B cell (primary cell): ENCODE measurements at regions not wholly inside any gene's neighbourhood (a gene's known extent, or its start where the extent isn't known, plus 50 kb on each side); places are given as distances from the start of the nearest gene placed in this dataset.

Experiments
- ATAC-seq: fragments of 200-7000 bp; cut with Tn5 transposase; one replicate; pipeline ENCODE4 v1.10.0; 2021; ENCODE audit warnings: low read depth, mild to moderate bottlenecking, moderate number of reproducible peaks, moderate library complexity
- CTCF ChIA-PET: fragments of 350-600 bp; sonication (Branson Sonifier 250); formaldehyde crosslinking; loops from one replicate; lab custom pipeline; 2021; ENCODE audit warnings: antibody characterized with exemption, inconsistent platforms; lab: Charles Lee
- POLR2A ChIA-PET: fragments of 350-600 bp; sonication (Branson Sonifier 250); formaldehyde crosslinking; loops from one replicate; lab custom pipeline; 2021; ENCODE audit warnings: antibody characterized with exemption; lab: Charles Lee
- DNase-seq: peaks from one replicate; pipeline ENCODE4 v3.0.0; 2013
- H2AFZ ChIP-seq: 2 replicates; pipeline ENCODE4 v1.6.1; 2012; ENCODE audit warnings: mild to moderate bottlenecking, low read depth, low read length; ENCODE audit not compliant: insufficient read depth, poor library complexity, severe bottlenecking
- H3K27ac ChIP-seq, 2 donors: 1 replicate in 1 of 2; 2 replicates in 1 of 2; pipeline ENCODE4 v1.5.1; 2012 to 2013; ENCODE audit warnings: low read length in 2 of 2, mild to moderate bottlenecking in 2 of 2, moderate library complexity in 1 of 2
- H3K27me3 ChIP-seq, 4 experiments: fragments of 200-600 bp in 1 of 4; sonication (generic) in 1 of 4; replicated peaks in 1 of 4; 1 replicate in 2 of 4; 2 replicates in 2 of 4; pipeline versions ENCODE4 v1.6.1 to v1.7.0; 2013 to 2016; ENCODE audit warnings: low read length in 3 of 4, mild to moderate bottlenecking in 2 of 4, mixed read lengths in 1 of 4, moderate library complexity in 1 of 4; ENCODE audit not compliant: insufficient read depth in 4 of 4, control insufficient read depth in 3 of 4; ENCODE audit errors: control extremely low read depth in 1 of 4
- H3K36me3 ChIP-seq, 2 experiments: replicated peaks in 1 of 2; 1 replicate in 1 of 2; 2 replicates in 1 of 2; pipeline versions ENCODE4 v1.6.1 to v1.7.1; 2013; ENCODE audit warnings: low read length in 1 of 2; ENCODE audit not compliant: insufficient read depth in 2 of 2, control insufficient read depth in 1 of 2; ENCODE audit errors: control extremely low read depth in 1 of 2, extremely low read depth in 1 of 2
- H3K4me1 ChIP-seq, 2 donors: fragments of 200-600 bp in 1 of 2; sonication (generic) in 1 of 2; 1 replicate in 1 of 2; 2 replicates in 1 of 2; pipeline versions ENCODE4 v1.5.1 to v1.6.1; 2013 to 2017; ENCODE audit warnings: low read length in 2 of 2; ENCODE audit not compliant: control insufficient read depth in 2 of 2, insufficient read depth in 2 of 2
- H3K4me2 ChIP-seq: replicated peaks from 2 replicates; pipeline ENCODE3; 2012; ENCODE audit warnings: mild to moderate bottlenecking, low read depth, low read length; ENCODE audit not compliant: poor library complexity, severe bottlenecking
- H3K4me3 ChIP-seq, 5 experiments: fragments of 200-600 bp in 1 of 5; sonication (generic) in 1 of 5; 1 replicate in 3 of 5; 2 replicates in 2 of 5; pipeline versions ENCODE4 v1.5.1 to v1.7.0; 2011 to 2016; ENCODE audit warnings: low read length in 4 of 5, mild to moderate bottlenecking in 4 of 5, low read depth in 2 of 5, control low read depth in 1 of 5, moderate library complexity in 1 of 5; ENCODE audit not compliant: insufficient read depth in 1 of 5; ENCODE audit errors: control extremely low read depth in 1 of 5, extremely low read depth in 1 of 5
- H3K79me2 ChIP-seq: fragments of 200-600 bp; sonication (generic); one replicate; pipeline ENCODE4 v1.6.0; 2016; ENCODE audit warnings: low read length; ENCODE audit not compliant: control insufficient read depth, insufficient read depth
- H3K9ac ChIP-seq: fragments of 200-600 bp; sonication (generic); 2 replicates; pipeline ENCODE4 v1.6.1; 2017; ENCODE audit warnings: mild to moderate bottlenecking, low read length, moderate library complexity
- H3K9me3 ChIP-seq, 3 donors: one replicate each; pipeline versions ENCODE4 v1.6.1 to v1.7.1; 2013; ENCODE audit warnings: low read length in 2 of 3; ENCODE audit not compliant: control insufficient read depth in 2 of 3, insufficient read depth in 1 of 3; ENCODE audit errors: control extremely low read depth in 1 of 3
- H4K20me1 ChIP-seq: 2 replicates; pipeline ENCODE4 v1.6.0; 2012; ENCODE audit warnings: mild to moderate bottlenecking, low read length; ENCODE audit not compliant: insufficient read depth, control insufficient read depth, poor library complexity, severe bottlenecking
- H3K27ac Mint-ChIP-seq: one replicate; pipeline ENCODE4 v1.8.0; 2021; ENCODE audit warnings: mixed read lengths
- H3K27me3 Mint-ChIP-seq: one replicate; pipeline ENCODE4 v1.8.0; 2021; ENCODE audit warnings: mixed read lengths
- H3K4me1 Mint-ChIP-seq: one replicate; pipeline ENCODE4 v1.8.0; 2021; ENCODE audit warnings: mixed read lengths
- H3K4me3 Mint-ChIP-seq: one replicate; pipeline ENCODE4 v1.8.0; 2021; ENCODE audit warnings: mixed read lengths
- H3K9me3 Mint-ChIP-seq: one replicate; pipeline ENCODE4 v1.8.0; 2022; ENCODE audit warnings: mixed read lengths; ENCODE audit not compliant: insufficient read depth
- EZH2 ChIP-seq: IDR thresholded peaks from 2 replicates; pipeline ENCODE4 v1.6.1; 2012; ENCODE audit warnings: borderline replicate concordance, low read depth, mild to moderate bottlenecking, moderate library complexity, low read length; ENCODE audit not compliant: insufficient read depth, poor library complexity, severe bottlenecking
- WGBS: methylation state at CpG from one replicate; pipeline ENCODE4 v1.1.5; 2013; ENCODE audit warnings: missing lambda C conversion rate; ENCODE audit not compliant: insufficient coverage; 5-methylcytosine and 5-hydroxymethylcytosine counted together
- intact Hi-C: fragments of 100-400 bp; cut with micrococcal nuclease; formaldehyde crosslinking; loops from one replicate; pipeline ENCODE4 v1.10.0; 2022
- TF ChIP-seq, protein P1 (sequence below): fragments of 200-600 bp; IDR thresholded peaks from one replicate; pipeline ENCODE4 v1.8.0; 2022; ENCODE audit warnings: antibody characterized with exemption, mild to moderate bottlenecking

DNA sequence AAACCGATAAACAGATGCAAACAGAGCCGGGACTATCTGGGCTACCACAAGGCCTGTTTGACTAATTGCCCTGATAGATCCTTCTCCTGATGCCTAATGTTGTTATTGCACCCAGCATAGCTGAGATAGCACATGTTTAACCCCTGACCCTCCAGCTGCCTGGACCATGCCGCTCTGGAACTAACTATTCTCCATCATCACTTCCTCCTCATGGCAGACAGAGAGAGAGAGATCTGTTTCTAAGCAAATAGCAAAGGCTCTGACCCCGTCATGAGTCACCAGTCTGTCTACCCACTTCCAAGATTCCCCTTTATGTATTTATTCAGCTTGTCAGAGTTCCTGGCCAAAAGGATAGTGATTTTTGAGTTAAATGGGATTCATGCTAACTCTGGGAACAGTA lies 58.2 kb upstream of the FLRT2 start:
- Histone ChIP-seq H4K20me1 (no peaks in the 10 kb centered on the region), H3K4me3 (no peak overlapping the region), H3K4me2 (no peak overlapping the region), H3K27me3 (no peaks in the 10 kb centered on the region), H3K9ac (no peak overlapping the region), H3K9me3 (no peaks in the 10 kb centered on the region), H3K27ac (no peak overlapping the region), H3K36me3 (no peaks in the 10 kb centered on the region), H3K79me2 (no peaks in the 10 kb centered on the region), H3K4me1 (no peaks in the 10 kb centered on the region), H2AFZ (no peak overlapping the region)
- no peak for DNase-seq
- 55% methylated on average over 3 of the region's 4 CpGs for WGBS
- no peaks in the 10 kb centered on the region for H3K4me1 Mint-ChIP-seq
- no peaks in the 10 kb centered on the region for H3K27me3 Mint-ChIP-seq
- intact Hi-C loops, result no loop called here
- peaks cover 2% of the 10 kb centered on the region for H3K9me3 Mint-ChIP-seq
- POLR2A ChIA-PET, result no interaction called here
- ATAC-seq, result no peak
- no peak overlapping the region for H3K27ac Mint-ChIP-seq
- CTCF ChIA-PET, result no interaction called here
- H3K4me3 Mint-ChIP-seq, result no peak overlapping the region
- TF ChIP-seq, protein P1, sequence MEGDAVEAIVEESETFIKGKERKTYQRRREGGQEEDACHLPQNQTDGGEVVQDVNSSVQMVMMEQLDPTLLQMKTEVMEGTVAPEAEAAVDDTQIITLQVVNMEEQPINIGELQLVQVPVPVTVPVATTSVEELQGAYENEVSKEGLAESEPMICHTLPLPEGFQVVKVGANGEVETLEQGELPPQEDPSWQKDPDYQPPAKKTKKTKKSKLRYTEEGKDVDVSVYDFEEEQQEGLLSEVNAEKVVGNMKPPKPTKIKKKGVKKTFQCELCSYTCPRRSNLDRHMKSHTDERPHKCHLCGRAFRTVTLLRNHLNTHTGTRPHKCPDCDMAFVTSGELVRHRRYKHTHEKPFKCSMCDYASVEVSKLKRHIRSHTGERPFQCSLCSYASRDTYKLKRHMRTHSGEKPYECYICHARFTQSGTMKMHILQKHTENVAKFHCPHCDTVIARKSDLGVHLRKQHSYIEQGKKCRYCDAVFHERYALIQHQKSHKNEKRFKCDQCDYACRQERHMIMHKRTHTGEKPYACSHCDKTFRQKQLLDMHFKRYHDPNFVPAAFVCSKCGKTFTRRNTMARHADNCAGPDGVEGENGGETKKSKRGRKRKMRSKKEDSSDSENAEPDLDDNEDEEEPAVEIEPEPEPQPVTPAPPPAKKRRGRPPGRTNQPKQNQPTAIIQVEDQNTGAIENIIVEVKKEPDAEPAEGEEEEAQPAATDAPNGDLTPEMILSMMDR, result no peak
- TF ChIP-seq EZH2, result no peak

DNA sequence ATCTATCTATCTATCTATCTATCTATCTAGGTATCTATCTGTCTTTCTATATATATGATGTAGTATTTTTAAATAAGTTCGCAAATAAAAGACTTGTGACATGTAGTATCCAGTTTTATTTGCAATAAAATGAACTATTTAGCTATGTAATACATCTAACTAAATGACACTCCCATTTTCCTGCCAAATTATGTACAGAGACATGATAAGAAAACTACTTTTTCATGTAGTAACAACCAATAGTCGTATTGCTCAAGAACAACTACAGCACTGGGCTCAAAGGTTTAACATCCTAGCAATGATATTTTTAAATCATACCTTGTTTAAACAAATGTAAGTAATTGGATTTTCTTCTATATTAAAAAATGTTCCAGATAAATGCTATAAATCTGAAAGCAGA lies 55.5 kb upstream of the FLRT2 start:
- DNase-seq (no peak), ATAC-seq (no peak)
- Histone ChIP-seq H3K4me3 (no peak overlapping the region), H3K36me3 (no peaks in the 10 kb centered on the region), H3K79me2 (no peaks in the 10 kb centered on the region), H4K20me1 (no peaks in the 10 kb centered on the region), H3K9ac (no peak overlapping the region), H3K27me3 (no peaks in the 10 kb centered on the region), H3K4me2 (no peak overlapping the region), H3K4me1 (no peaks in the 10 kb centered on the region), H2AFZ (no peak overlapping the region), H3K9me3 (no peaks in the 10 kb centered on the region), H3K27ac (no peak overlapping the region)
- ChIA-PET CTCF (no interaction called here), POLR2A (no interaction called here)
- H3K27ac Mint-ChIP-seq, result no peak overlapping the region
- intact Hi-C loops, result no loop called here
- peaks cover 2% of the 10 kb centered on the region for H3K9me3 Mint-ChIP-seq
- no peak overlapping the region for H3K4me3 Mint-ChIP-seq
- no peaks in the 10 kb centered on the region for H3K4me1 Mint-ChIP-seq
- no CpG with 5 or more reads among the region's 2 CpGs for WGBS
- H3K27me3 Mint-ChIP-seq, result no peaks in the 10 kb centered on the region
- TF ChIP-seq, protein P1, result no peak
- no peak for TF ChIP-seq EZH2
